ENCODE measurements at regions not wholly inside any gene's neighbourhood (a gene's known extent, or its start where the extent isn't known, plus 50 kb on each side); places are given as distances from the start of the nearest gene placed in this dataset.

DNA sequence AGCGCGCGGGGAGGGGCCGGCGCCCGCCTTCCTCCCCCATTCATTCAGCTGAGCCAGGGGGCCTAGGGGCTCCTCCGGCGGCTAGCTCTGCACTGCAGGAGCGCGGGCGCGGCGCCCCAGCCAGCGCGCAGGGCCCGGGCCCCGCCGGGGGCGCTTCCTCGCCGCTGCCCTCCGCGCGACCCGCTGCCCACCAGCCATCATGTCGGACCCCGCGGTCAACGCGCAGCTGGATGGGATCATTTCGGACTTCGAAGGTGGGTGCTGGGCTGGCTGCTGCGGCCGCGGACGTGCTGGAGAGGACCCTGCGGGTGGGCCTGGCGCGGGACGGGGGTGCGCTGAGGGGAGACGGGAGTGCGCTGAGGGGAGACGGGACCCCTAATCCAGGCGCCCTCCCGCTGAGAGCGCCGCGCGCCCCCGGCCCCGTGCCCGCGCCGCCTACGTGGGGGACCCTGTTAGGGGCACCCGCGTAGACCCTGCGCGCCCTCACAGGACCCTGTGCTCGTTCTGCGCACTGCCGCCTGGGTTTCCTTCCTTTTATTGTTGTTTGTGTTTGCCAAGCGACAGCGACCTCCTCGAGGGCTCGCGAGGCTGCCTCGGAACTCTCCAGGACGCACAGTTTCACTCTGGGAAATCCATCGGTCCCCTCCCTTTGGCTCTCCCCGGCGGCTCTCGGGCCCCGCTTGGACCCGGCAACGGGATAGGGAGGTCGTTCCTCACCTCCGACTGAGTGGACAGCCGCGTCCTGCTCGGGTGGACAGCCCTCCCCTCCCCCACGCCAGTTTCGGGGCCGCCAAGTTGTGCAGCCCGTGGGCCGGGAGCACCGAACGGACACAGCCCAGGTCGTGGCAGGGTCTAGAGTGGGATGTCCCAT is 232.8 kb downstream of the SEC14L1 start:
- TF ChIP-seq TEAD4 (IDR thresholded peaks at IDR 0.05), result no peak
- no peak for TF ChIP-seq REST (IDR thresholded peaks at IDR 0.05; ENCODE audit: low read depth)

Measured in Ishikawa (cell line).